ENCODE measurements at regions not wholly inside any gene's neighbourhood (a gene's known extent, or its start where the extent isn't known, plus 50 kb on each side); places are given as distances from the start of the nearest gene placed in this dataset.

DNA sequence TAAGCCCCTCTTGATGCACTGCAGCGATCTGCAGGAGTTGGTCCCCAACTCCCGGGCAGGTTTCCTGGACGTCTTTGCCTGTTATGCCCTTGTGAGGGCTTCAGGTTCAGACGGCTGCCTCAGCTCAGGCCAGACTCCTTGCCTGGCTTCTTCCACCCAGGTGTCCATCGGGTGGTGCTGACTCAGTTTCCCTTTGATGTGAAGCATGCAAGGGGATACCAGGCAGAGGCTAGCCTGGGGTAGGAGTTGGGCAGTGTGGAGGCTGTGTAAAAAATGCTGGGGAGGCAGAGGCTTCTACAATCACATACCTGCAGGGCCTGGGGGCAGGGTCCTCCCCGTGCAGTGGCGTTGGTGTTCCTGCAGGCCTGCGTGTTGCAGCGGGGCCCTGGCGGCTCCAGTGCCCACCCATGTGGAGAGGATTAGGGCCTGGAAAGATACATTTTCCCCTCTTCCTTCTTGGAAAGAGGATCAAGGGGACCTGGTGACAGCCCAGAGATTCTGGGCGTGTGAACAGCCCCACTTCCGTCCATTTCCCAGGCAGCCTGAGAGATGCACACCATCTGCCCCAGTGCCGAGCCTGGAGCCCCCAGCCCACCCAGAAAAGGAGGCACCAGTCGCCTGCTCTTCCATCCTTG is 338.3 kb downstream of the DYSF start:
- no peak for DNase-seq (ENCODE audit: low read depth in 2 of 2)

DNA sequence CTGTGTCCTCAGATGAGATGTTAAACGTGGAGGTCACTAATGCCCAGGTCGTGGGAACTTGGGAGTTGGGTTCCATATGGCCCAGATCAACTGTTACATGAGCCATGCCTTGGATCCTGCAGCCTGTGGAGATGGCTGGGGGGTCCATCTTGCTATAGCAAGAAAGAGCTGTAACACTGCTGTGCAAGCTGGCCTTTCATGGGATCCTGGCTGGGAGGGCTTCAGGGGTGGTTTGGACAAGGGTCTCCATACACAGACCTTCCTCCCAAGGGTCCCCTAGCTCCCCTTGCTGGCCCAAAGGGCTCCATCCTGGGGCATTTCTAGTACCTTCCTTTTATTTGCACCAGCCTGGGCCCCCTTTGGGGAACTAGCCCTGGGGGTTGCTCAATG is 337.7 kb downstream of the DYSF start:
- no peak for DNase-seq (ENCODE audit: low read depth in 2 of 2)

DNA sequence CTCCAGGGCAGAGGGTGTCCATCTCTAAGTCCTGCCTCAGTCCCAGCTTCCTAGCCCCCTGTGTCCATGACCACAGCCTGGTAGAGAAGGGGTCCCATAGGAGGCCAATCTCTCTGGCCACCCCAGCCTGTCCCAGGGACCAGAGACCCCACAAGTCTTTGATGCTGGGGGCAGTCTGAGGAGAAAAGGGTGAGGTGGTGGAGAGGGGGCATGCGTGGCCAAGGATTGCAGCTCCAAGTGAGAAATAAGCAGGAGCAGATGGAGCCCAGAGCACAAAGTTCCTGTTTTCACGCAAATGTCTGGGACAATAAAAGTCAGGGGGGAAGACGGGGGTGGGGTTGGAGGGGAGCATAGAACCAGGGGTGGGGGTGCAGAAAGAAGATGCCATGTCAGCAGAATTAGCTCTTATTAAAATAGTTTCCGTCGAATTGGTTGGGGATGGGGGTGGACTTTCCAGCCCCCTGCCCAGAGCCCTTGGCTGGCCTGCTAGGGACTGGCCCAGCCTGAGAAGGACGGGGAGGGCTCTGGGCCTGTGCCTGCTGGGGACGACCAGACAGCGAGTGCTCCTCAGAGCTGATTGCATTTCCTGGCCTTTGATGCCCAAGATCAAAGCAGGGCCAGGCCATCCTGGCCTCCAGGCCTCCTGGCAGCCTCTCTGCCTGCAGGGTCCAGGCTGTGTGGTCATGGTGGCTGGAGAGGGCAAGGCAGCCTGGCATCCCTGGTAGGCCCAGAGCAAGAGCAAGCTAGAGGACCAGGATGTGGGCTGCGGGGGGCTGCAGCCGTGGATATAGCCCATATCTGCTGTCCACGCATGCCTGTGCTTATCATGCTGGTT is 337.1 kb downstream of the DYSF start:
- no peak for DNase-seq (ENCODE audit: low read depth in 2 of 2)

DNA sequence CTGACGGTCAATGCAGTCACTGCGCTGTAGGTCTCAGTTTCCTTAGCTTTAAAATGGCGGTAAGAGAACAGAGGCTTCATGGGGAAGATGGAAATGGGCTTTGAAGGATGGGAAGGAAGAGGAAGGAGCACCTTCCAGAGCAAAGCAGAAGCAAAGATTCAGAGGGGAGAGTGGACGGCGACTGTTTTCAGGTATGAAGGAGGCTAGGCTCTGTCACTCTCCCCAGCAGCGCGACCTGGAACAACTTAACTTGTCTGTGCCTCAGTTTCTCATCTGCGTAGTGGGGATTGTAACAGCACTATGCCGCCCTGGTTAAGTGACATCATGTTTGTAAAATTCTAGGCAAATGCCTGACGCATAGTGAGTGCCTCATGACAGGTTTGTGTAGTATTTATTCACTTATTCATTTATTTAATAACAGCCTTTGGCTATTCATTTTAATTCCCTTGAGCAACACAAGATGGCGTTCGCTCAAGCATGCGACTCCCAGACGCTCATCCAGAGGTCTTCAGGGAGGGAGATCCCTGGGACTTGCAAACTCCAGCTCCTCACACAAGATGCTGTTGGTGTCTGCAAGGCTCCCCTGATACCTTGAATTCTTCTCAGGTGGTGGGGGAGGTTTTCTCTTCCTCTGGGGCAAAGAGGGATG is 336.3 kb downstream of the DYSF start:
- DNase-seq (ENCODE audit: low read depth in 2 of 2) = no peak

DNA sequence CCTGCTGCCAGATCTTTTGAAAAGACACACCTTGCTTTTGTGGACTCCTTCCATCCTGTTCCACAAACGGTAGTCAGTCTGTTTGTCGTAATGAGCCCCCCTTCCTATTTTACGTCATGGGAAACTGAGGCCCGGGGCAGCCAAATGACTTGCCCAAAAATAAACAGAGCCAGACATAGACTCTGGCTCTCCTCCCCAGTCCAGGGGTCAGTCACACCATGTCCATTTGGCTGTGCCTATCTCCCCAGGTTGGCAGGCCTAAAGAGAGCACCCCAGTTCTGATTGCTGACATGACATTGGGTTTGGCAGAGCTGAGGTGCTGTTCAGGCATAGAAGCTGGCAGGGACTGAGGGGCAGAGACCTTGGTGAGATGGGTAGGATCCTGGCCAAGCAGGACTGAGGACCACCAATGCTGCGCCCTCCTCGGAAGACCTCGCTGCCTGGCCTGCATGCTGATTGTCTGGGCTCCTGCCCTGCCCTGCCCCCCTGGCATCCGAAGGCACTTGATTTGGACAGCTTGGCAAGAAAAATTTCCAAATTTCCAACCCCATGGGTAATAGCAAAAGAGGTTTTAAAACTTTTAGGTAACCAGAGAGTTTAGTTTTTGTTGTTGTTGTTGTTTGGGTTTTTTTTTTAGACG is 335.4 kb downstream of the DYSF start:
- DNase-seq (ENCODE audit: low read depth in 2 of 2) = no peak

DNA sequence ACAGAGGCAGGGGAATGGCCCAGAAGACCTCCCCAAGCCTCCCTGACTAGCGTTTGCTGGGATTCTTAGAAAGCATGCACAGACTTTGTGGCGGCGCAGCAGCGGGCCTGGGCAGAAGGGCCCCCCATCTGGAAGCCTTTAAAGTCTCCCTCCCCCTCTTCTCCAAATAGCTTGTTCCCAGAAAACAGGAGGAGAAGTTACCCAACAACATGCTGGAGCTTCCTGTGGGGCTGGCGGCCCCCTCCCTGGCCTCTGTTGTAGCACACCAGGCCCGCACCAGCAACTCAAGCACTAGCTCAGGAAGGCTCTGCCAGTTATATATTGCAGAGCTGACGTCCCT is 334.8 kb downstream of the DYSF start:
- no peak for DNase-seq (ENCODE audit: low read depth in 2 of 2)

DNA sequence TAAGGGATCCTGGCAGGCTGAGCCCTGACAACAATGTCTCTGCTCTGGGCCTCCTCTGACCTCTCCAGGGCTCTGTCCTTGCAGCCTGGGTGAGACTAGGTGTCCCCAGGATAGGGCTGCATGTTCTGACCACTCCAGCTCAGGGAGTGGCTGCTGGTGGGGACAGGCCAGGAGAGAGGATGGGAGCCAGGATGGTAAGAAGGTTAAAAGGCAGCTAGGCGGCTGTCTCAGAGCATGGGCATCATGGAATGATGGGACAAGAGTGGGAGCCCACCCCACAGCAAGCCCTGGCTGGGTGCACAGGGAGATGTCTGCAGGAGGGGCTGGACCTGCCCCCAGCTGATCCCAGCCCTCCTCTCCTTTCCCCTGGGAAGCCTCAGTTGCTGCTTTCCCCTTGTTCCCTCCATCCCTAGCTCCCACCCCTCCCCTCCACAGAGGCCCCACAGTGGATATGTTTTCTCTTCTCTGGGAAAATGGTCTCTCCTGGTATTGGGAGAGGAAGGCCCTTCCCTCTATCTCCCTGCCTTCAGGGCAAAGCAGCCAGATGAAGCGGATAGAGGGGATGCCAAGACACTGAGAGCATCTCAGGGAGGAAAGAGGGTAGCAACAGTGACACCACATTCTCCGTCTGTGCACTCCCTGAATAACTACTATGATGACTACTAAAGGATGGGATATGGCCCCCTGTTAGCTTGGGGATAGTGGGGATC is 334.3 kb downstream of the DYSF start:
- no peak for DNase-seq (ENCODE audit: low read depth in 2 of 2)

DNA sequence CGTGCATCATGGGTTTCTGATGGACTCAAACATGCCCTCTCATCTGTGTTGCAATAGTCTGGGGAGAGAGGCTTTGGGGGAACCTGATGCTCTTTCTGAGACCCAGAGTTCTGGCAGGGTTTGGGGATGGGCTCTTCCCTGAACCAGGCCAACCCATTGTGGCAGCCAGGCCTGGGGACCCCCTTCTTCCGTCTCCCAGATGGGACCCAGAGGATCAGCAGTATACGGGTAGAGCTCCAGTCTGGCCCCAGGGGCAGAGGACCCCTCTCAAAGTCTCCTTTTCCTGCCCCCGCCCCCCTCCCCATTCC is 333.7 kb downstream of the DYSF start:
- no peak for DNase-seq (ENCODE audit: low read depth in 2 of 2)

DNA sequence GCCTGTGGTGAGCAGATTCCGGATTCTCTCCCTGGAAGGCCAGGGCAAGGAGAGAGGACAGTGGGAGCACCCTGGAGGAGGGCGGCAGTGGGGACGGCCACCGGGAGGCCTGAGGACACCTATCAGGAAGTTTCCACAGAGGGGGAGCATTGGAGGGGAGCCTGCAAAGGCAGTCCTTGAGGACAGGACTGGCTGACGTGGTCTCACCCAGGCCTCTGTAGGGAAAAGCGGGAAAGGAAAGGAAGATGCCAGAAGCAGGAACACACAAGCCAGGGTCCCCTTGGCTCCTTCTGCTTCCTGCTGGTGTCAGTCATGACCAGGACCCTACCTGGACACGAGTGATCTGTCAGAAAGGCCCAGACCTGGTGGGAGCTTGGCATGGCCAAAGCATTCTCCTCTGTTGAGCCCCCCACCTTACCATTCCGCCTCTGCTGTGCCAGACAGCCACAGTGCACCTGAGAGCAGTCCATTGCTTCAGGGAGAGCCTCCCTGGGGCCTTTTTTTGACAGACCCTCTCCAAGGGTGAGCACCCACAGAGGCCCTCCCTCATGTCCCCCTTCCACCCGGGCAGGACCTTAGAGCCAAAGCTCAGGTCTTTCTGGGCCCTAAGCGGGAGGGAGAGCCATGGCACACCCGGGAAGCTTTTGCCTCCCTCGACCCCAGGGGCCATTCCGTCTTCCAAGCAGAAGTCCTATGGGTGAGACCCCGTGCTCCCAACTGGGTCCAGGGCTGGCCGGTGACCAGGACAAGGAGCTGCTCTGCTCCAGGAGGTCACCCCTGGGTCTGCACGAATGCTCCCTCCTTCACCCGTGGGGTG is 333.1 kb downstream of the DYSF start:
- DNase-seq (ENCODE audit: low read depth in 2 of 2) = no peak

DNA sequence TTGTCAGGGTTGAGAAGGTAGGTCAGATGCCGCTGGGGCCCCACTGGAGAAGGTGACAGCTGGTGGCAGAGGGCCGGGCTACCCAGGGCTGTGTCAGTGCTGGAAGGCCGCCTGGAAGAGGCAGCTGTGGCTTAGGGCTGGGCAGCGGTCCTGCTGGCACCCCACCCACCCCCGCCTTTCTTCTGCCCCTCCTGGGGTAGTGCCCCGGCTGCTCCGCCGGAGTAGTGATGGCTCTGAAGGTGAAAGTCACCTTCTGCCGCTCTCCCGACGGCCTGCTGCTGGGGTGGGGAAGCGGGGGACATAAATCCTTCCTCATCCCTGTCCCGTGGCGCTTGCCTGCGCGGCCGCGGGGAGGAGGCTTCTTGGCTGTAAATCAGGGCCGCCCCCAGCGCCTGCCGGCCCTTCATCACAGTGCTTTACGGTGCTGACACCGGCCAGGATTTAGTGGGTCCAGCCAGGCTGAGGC is 332.2 kb downstream of the DYSF start:
- DNase-seq (ENCODE audit: low read depth in 2 of 2) = no peak

DNA sequence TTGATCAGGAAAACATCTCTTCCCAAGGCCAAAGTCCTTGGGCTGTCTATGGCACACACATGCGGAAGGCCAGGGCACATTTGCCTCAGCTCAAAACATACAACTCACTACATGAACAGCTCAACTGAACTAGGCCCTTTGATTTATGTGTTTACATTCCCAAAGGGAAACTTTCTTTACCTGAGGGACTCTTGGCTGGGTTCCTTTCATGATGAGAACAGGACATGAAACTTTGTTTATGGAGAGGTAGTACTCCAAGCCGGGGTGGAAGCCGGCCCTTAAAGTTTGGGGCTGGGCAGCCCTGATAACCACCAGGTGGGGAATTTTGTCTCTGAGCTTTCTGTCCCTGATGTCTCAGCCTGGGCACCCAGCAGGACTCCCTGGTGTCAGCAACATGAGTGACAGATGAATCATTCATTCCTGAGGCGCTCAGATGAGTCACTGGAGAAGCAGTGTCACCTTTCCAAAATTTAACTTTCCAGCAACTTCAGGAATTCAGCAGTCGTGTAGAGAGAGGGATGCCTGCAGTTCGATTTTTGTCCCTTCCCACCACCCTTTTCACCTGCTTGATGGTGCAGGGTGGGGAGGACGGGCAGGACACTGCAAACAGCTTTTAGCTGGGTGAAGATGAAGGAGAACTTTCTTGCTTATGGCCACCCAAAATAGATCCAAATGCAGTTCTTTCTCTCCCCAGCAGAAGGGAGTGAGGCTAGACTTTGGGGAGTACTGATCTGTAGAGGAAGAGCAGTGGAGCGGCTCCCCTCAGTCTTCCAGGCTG is 331.6 kb downstream of the DYSF start:
- DNase-seq (ENCODE audit: low read depth in 2 of 2) = no peak

DNA sequence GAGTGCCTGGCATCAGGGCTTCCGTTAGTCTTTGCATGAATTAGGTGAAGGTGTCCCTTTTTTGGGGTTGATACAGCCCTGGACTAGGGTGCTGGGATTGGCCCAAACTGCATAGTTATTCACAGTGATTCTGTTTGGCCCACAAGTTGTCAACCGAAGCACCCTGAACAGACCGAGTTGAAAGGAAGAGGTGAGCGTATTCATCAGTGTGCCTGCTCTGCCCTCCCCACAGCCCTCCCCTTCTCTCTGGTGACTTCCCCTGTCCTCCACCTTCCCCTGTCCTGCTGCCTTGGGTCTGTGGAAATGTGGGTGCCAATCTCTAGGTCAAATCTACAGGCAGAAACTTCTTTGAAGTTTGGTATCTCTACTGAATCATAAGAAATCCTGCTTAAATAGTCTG is 330.5 kb downstream of the DYSF start:
- DNase-seq (ENCODE audit: low read depth in 2 of 2) = no peak

DNA sequence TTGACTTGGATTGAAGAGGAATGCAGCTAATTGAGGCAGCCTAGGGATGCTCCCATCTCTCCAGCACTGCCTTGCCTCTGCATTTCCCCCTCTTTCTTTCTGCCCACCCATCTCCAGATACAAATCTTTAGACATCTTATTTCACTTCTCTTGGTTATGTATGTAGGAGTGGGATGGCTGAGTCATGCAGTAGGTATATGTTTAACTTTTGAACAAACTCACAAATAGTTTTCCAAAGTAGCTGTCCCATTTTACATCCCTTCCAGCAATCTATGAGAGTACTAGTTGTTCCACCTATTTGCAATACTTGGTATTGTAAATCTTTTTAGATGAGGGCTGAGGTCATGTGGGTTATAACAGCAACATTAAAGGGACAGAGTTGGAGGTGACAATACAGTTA is 329.9 kb downstream of the DYSF start:
- no peak for DNase-seq (ENCODE audit: low read depth in 2 of 2)

DNA sequence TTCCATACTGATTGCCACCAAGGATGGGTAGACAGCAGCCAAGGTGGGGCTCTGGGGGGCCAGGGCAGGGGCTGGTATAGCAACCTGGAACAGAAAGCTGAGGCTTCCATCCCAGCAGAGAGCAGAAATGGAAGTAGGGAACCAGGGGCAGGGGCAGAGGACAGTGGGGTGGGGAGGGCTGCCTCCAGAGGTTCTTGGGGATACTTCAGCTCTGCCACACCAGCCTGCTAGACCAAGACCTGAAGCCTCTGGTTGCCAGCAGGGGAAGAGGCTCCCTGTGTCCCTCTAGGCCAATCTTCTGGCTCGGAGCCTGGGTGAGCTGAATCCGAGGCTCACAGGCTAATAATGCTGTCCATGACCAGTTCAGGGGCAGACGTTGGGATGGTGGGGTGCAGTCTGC is 329.0 kb downstream of the DYSF start:
- DNase-seq (ENCODE audit: low read depth in 2 of 2) = no peak

DNA sequence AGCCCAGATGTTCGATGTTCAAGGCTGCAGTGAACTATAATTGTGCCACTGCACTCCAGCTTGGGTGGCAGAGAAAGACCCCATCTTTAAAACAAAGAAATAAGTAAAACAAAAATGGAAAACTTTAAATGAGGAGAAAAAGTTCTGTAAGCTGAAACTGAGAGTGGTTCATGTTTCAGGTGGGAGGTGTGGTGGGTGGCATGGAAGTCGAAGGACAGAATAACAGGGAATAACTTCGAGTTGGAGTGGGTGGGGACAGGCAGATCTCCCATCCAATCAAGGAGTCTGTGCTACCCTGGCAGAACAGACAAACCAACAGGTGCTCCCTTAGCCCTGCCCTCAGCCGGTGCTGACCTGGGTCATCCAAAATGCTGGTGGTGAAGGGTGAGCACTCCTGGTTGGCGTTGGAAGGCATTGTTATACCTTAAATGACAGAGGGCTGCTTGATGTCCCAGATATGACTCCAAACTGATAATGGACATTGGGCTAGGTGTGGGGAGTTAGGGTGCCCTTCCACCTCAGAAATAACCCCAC is 328.4 kb downstream of the DYSF start:
- DNase-seq (ENCODE audit: low read depth in 2 of 2) = no peak

DNA sequence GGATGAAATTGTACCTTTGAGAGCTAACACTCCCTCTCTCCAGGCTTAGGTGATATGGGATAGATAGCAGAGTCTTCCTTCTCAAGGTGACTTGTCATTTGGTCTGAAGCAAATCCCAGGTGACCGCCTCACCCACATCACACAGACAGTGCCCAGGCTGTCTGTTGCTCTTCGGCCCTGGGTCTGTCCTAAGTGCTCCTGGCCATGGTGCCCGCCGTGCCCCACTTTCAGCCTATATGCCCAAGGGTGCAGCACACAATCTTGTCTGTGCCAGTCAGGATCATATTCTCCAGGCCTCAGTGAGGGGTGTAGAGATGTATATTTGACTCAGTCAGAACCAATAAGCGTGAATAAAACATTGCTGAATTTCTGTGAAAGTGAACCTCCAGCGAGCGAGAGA is 326.8 kb downstream of the DYSF start:
- no peak for DNase-seq (ENCODE audit: low read depth in 2 of 2)

DNA sequence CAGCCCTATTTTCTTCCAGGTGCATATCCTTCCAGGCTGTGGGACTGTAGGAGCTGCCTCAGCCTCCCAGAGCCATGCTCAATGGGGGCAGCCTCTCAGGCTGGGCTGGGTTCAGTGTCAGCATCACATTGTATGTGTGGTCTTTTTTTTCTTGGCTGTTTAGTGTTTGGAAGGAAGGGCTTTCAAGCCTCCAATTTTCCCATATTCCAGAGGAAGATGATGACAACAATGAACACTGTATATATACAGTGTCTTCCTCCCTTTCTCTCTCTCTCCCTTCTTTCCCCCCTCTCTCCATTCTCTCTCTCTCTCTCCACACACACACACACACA is 326.4 kb downstream of the DYSF start:
- DNase-seq (ENCODE audit: low read depth in 2 of 2) = no peak

DNA sequence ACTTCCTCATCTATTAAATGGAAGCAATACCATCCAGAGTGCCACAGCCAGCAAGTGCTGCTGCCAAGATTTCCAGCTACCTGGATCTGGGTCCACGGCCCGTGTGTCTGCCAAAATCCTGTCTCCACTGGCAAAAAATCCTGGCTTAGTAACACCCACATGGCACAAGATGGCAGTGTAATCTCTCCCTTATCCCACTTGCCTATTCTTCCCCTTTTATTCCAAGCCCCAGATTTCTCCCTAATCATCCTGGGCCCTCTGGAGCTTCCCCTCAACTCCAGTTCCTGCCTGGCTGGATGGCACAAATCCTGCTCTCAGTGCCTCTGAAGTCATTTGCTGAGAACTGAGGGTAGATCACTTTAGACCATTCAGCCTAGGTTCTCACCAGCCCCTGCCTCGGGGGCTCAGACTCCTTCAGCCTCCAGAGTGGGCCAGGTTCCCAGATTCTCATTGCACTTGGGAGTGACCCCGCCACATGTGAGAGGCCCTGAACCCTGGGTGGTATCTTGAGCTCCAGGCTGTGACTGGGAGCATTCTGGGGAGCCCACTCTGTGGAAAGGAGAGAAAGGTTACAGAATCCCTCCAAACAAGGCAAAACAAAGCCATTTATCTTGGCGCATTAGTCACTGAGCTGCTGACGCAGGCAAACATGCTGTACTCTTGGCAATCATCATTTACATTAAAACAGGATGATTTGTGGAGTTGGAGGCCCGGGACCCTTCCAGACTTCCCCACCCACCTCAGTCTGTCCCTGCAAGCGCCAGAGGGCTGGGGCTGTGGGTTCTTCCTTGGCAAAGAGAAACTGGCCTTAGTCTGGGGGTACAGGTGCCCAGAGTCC is 325.8 kb downstream of the DYSF start:
- no peak for DNase-seq (ENCODE audit: low read depth in 2 of 2)

DNA sequence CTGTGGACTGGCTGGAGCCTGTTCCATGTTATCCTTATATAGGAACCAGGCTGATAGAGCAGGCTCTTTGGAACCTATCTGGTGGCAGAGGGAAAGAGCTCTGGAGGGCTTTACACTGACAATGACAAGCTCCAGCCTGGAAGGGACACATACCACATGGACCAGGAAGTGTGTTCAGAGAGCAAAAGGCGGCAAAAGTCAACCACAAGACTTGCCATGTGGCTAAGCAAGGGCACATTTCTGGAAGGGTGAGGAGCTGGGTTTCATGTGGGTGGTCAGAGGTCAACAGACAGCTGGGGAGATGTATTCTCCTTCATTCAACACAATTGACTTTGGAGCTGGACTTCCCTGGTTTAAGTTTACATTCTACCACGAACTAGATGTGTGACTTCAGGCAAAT is 325.2 kb downstream of the DYSF start:
- no peak for DNase-seq (ENCODE audit: low read depth in 2 of 2)

DNA sequence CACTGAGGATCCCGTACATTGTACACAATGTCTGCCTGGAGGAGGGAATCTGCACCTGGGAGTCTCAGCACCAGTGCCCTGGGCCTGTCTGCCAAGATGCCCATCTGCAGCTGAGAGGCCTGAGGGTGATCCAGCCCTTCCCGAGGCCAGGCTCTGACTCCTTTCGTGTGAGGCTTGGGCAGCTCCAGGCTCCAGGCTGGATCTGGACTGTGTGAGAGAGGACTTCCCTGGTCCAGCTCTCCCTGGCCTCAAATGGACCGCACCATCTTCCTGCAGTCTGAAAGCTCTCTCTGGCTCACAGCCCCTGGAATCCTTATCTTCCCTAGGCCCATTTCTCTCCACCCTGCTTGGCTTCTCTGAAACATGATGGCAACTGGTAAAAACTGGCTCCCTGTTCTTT is 324.6 kb downstream of the DYSF start:
- no peak for DNase-seq (ENCODE audit: low read depth in 2 of 2)

Data from stimulated activated CD8-positive, alpha-beta memory T cell treated with anti-CD3 and anti-CD28 coated beads, Interleukin-7, amount 100 ng/mL, for 4 hours (primary cell).